ENCODE measurements at regions not wholly inside any gene's neighbourhood (a gene's known extent, or its start where the extent isn't known, plus 50 kb on each side); places are given as distances from the start of the nearest gene placed in this dataset.

DNA sequence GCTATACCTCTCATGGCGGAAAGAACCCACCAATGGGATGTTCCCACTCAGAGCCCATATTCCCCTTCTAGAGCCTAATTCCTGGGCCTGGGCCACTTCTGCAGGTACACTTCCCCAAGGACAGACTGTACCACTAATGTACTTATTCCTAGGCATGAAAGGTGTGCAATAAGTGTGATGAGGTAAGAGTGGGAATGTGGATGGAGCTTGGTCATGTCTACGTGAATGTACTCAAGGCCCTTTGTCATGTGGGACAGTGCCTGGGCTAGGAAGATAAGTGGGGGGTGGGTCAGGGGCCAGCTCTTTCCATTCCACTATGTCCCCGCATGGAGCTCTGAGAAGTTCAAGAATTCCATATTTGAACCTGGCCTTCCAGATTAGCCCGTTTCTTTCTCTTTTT is 63.4 kb upstream of the FUT8 start:
- H2AK5ac ChIP-seq (ENCODE audit: low read length): no peak overlapping the region
- H3K4me3 ChIP-seq (ENCODE audit: low read length): no peak overlapping the region
- no peaks in the 10 kb centered on the region for H3K79me1 ChIP-seq (ENCODE audit: low read length)
- no peaks in the 10 kb centered on the region for H3K79me2 ChIP-seq (ENCODE audit: control insufficient read depth, insufficient read depth, low read length)
- no peak overlapping the region for H4K5ac ChIP-seq (ENCODE audit: low read length)
- WGBS (ENCODE audit: extremely low coverage, insufficient coverage, low lambda C conversion rate): no CpG with 5 or more reads among the region's 4 CpGs
- H3K4me2 ChIP-seq (ENCODE audit: low read length): no peak overlapping the region
- H3K27me3 ChIP-seq (ENCODE audit: insufficient read depth, low read length, poor library complexity): no peaks in the 10 kb centered on the region
- H3K56ac ChIP-seq (ENCODE audit: low read length): no peak overlapping the region
- no peaks in the 10 kb centered on the region for H3K4me1 ChIP-seq (ENCODE audit: control insufficient read depth, low read depth, low read length)
- no peak overlapping the region for H4K8ac ChIP-seq (ENCODE audit: low read depth, low read length)
- no peak for DNase-seq
- no peak overlapping the region for H3K9ac ChIP-seq (ENCODE audit: low read length)
- no peak overlapping the region for H3K27ac ChIP-seq (ENCODE audit: low read depth, low read length)
- no peaks in the 10 kb centered on the region for H3K36me3 ChIP-seq (ENCODE audit: control insufficient read depth, insufficient read depth, low read length)
- H3K4ac ChIP-seq (ENCODE audit: low read depth, low read length): no peak overlapping the region
- H2BK5ac ChIP-seq (ENCODE audit: low read length): no peak overlapping the region
- H2BK120ac ChIP-seq (ENCODE audit: low read depth, low read length): no peak overlapping the region
- no peak overlapping the region for H3K23ac ChIP-seq (ENCODE audit: low read length)
- H3K18ac ChIP-seq (ENCODE audit: low read length): no peak overlapping the region
- H2BK15ac ChIP-seq (replicated peaks; ENCODE audit: low read depth): no peak overlapping the region

DNA sequence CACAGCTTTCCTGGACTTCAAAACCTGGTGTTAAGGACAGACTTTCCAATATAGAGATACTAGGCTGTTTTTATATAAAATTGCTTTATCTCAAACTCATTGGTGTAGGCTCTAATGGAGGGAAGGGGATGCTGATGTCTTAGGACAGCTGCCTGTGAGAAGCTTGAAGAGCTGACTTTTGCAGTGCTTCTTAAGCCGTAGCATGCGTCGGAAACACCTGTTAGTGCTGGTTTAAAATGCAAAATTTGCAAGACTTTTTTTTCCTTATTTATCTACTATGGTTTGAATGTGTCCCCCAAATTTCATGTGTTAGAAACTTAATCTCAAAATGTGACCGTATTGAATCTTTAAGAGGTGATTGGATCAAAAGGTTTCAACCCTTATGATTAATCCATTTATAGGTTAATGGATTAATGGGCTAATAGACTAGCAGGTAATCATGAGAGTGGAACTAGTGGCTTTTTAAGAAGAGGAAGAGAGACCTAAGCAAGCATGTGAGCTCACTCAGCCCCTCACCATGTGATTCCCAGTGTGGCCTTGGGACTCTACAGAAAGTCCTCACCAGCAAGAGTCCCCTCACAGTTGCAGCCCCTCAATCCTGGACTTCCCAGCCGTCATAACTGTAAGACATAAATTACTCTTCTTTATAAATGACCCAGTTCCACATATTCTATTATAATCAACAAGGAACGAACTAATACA is 60.9 kb upstream of the FUT8 start:
- Histone ChIP-seq H3K36me3 (ENCODE audit: control insufficient read depth, insufficient read depth, low read length) (no peaks in the 10 kb centered on the region), H3K79me2 (ENCODE audit: control insufficient read depth, insufficient read depth, low read length) (no peaks in the 10 kb centered on the region), H4K5ac (ENCODE audit: low read length) (no peak overlapping the region), H3K18ac (ENCODE audit: low read length) (no peak overlapping the region), H3K23ac (ENCODE audit: low read length) (no peak overlapping the region), H2BK5ac (ENCODE audit: low read length) (no peak overlapping the region), H4K8ac (ENCODE audit: low read depth, low read length) (no peak overlapping the region), H3K27me3 (ENCODE audit: insufficient read depth, low read length, poor library complexity) (no peaks in the 10 kb centered on the region), H3K4me2 (ENCODE audit: low read length) (no peak overlapping the region), H3K4ac (ENCODE audit: low read depth, low read length) (no peak overlapping the region), H3K79me1 (ENCODE audit: low read length) (no peaks in the 10 kb centered on the region), H2BK120ac (ENCODE audit: low read depth, low read length) (no peak overlapping the region), H3K4me3 (ENCODE audit: low read length) (no peak overlapping the region), H3K27ac (ENCODE audit: low read depth, low read length) (no peak overlapping the region), H2BK15ac (replicated peaks; ENCODE audit: low read depth) (no peak overlapping the region), H3K56ac (ENCODE audit: low read length) (no peak overlapping the region), H3K9ac (ENCODE audit: low read length) (no peak overlapping the region), H2AK5ac (ENCODE audit: low read length) (no peak overlapping the region), H3K4me1 (ENCODE audit: control insufficient read depth, low read depth, low read length) (no peaks in the 10 kb centered on the region)
- WGBS (ENCODE audit: extremely low coverage, insufficient coverage, low lambda C conversion rate): 100% methylated on average over 1 of the region's 6 CpGs
- DNase-seq: no peak

DNA sequence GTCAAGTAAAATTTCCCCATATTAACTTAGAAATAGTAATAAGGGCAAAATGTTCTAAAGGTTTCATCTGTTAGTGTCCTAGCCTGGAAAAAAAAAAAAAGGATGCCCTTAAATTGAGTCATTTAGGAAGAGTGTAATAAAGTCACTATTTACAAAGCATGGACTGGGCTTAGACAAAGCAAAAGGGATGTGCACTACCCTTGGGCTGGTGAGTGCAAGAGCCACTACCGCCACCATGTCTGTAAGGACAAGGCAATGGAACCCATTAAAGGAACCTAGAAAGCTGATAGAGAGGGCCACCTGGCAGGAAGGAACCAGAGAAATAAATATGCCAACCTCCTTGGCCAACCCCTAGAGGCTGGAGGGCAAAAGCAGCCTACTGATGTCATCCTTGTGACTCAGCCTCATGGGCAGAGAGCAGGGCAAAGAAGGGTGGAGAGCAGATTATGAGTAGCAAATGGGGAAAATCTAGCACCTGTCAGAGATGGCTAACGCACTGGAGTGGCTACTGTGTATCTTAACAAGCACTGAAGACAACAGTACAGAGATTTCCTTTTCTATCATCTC is 59.5 kb upstream of the FUT8 start:
- H3K27me3 ChIP-seq (ENCODE audit: insufficient read depth, low read length, poor library complexity): no peaks in the 10 kb centered on the region
- H4K8ac ChIP-seq (ENCODE audit: low read depth, low read length): no peak overlapping the region
- H3K27ac ChIP-seq (ENCODE audit: low read depth, low read length): no peak overlapping the region
- H3K4me1 ChIP-seq (ENCODE audit: control insufficient read depth, low read depth, low read length): no peaks in the 10 kb centered on the region
- no peak overlapping the region for H2BK15ac ChIP-seq (replicated peaks; ENCODE audit: low read depth)
- no peak overlapping the region for H2AK5ac ChIP-seq (ENCODE audit: low read length)
- no peaks in the 10 kb centered on the region for H3K79me1 ChIP-seq (ENCODE audit: low read length)
- no peak overlapping the region for H2BK5ac ChIP-seq (ENCODE audit: low read length)
- no peaks in the 10 kb centered on the region for H3K79me2 ChIP-seq (ENCODE audit: control insufficient read depth, insufficient read depth, low read length)
- no peak overlapping the region for H4K5ac ChIP-seq (ENCODE audit: low read length)
- no peaks in the 10 kb centered on the region for H3K36me3 ChIP-seq (ENCODE audit: control insufficient read depth, insufficient read depth, low read length)
- H3K23ac ChIP-seq (ENCODE audit: low read length): no peak overlapping the region
- no peak overlapping the region for H3K4me3 ChIP-seq (ENCODE audit: low read length)
- no peak overlapping the region for H3K4me2 ChIP-seq (ENCODE audit: low read length)
- no peak overlapping the region for H2BK120ac ChIP-seq (ENCODE audit: low read depth, low read length)
- no peak overlapping the region for H3K9ac ChIP-seq (ENCODE audit: low read length)
- no peak overlapping the region for H3K4ac ChIP-seq (ENCODE audit: low read depth, low read length)
- DNase-seq: no peak
- H3K18ac ChIP-seq (ENCODE audit: low read length): no peak overlapping the region
- no peak overlapping the region for H3K56ac ChIP-seq (ENCODE audit: low read length)
- WGBS (ENCODE audit: extremely low coverage, insufficient coverage, low lambda C conversion rate): no CpG with 5 or more reads among the region's 2 CpGs

DNA sequence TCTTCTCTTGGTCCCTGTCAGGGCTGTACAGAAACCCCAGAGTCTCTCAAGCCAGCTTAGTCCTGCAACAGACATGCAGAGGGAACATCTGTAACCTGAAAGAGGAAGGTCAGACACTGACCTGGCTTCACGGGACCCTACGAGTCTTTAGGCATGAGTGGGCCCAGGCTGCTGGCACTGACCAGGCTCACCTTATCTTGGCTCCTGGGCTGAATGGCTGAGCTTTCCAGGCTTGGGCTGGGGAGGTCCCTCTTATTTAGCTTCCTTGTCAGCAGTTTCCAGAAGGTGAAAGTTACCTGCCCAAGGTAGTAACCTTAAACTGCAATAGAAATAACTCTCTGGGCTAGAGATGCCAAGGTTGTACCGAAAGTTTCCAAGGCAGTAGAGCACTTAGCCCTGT is 58.4 kb upstream of the FUT8 start:
- no peaks in the 10 kb centered on the region for H3K79me1 ChIP-seq (ENCODE audit: low read length)
- H3K18ac ChIP-seq (ENCODE audit: low read length): no peak overlapping the region
- DNase-seq: no peak
- no peak overlapping the region for H3K27ac ChIP-seq (ENCODE audit: low read depth, low read length)
- H3K9ac ChIP-seq (ENCODE audit: low read length): no peak overlapping the region
- H3K4me3 ChIP-seq (ENCODE audit: low read length): no peak overlapping the region
- no peak overlapping the region for H3K23ac ChIP-seq (ENCODE audit: low read length)
- H3K56ac ChIP-seq (ENCODE audit: low read length): no peak overlapping the region
- no peaks in the 10 kb centered on the region for H3K79me2 ChIP-seq (ENCODE audit: control insufficient read depth, insufficient read depth, low read length)
- no peak overlapping the region for H2BK15ac ChIP-seq (replicated peaks; ENCODE audit: low read depth)
- no peak overlapping the region for H4K8ac ChIP-seq (ENCODE audit: low read depth, low read length)
- WGBS (ENCODE audit: extremely low coverage, insufficient coverage, low lambda C conversion rate): no CpG with 5 or more reads among the region's 3 CpGs
- H3K4me2 ChIP-seq (ENCODE audit: low read length): no peak overlapping the region
- H2BK120ac ChIP-seq (ENCODE audit: low read depth, low read length): no peak overlapping the region
- no peak overlapping the region for H2BK5ac ChIP-seq (ENCODE audit: low read length)
- H3K36me3 ChIP-seq (ENCODE audit: control insufficient read depth, insufficient read depth, low read length): no peaks in the 10 kb centered on the region
- H3K4me1 ChIP-seq (ENCODE audit: control insufficient read depth, low read depth, low read length): no peaks in the 10 kb centered on the region
- no peak overlapping the region for H4K5ac ChIP-seq (ENCODE audit: low read length)
- H2AK5ac ChIP-seq (ENCODE audit: low read length): no peak overlapping the region
- no peaks in the 10 kb centered on the region for H3K27me3 ChIP-seq (ENCODE audit: insufficient read depth, low read length, poor library complexity)
- H3K4ac ChIP-seq (ENCODE audit: low read depth, low read length): no peak overlapping the region

DNA sequence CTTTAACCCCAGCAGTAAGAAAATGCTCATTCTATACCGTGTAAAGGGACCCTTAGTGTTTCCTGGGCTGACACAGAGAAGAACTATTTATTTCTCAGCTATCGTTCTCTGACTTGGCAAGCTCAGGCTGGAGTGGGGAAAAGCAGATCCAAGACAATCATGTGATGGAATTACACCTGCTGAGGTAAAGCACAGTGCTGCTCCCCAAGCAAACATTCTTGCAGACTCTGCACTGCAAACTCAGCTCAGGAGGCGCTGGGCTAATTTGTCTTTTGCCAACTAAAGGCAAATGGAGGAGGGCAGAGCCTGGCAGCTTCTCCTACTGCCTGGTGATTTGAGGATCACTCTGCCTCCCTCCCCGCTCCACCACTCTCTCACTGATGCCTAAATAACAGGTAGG is 57.8 kb upstream of the FUT8 start:
- Histone ChIP-seq H3K56ac (ENCODE audit: low read length) (no peak overlapping the region), H3K4me2 (ENCODE audit: low read length) (no peak overlapping the region), H3K23ac (ENCODE audit: low read length) (no peak overlapping the region), H2BK120ac (ENCODE audit: low read depth, low read length) (no peak overlapping the region), H2BK15ac (replicated peaks; ENCODE audit: low read depth) (no peak overlapping the region), H2BK5ac (ENCODE audit: low read length) (no peak overlapping the region), H4K5ac (ENCODE audit: low read length) (no peak overlapping the region), H3K18ac (ENCODE audit: low read length) (no peak overlapping the region), H3K27ac (ENCODE audit: low read depth, low read length) (no peak overlapping the region), H3K4me3 (ENCODE audit: low read length) (no peak overlapping the region), H2AK5ac (ENCODE audit: low read length) (no peak overlapping the region), H3K36me3 (ENCODE audit: control insufficient read depth, insufficient read depth, low read length) (no peaks in the 10 kb centered on the region), H3K79me2 (ENCODE audit: control insufficient read depth, insufficient read depth, low read length) (no peaks in the 10 kb centered on the region), H3K4me1 (ENCODE audit: control insufficient read depth, low read depth, low read length) (no peaks in the 10 kb centered on the region), H3K79me1 (ENCODE audit: low read length) (no peaks in the 10 kb centered on the region), H3K27me3 (ENCODE audit: insufficient read depth, low read length, poor library complexity) (no peaks in the 10 kb centered on the region), H3K9ac (ENCODE audit: low read length) (no peak overlapping the region), H4K8ac (ENCODE audit: low read depth, low read length) (no peak overlapping the region), H3K4ac (ENCODE audit: low read depth, low read length) (no peak overlapping the region)
- no peak for DNase-seq
- WGBS (ENCODE audit: extremely low coverage, insufficient coverage, low lambda C conversion rate): no CpG with 5 or more reads among the region's 4 CpGs

DNA sequence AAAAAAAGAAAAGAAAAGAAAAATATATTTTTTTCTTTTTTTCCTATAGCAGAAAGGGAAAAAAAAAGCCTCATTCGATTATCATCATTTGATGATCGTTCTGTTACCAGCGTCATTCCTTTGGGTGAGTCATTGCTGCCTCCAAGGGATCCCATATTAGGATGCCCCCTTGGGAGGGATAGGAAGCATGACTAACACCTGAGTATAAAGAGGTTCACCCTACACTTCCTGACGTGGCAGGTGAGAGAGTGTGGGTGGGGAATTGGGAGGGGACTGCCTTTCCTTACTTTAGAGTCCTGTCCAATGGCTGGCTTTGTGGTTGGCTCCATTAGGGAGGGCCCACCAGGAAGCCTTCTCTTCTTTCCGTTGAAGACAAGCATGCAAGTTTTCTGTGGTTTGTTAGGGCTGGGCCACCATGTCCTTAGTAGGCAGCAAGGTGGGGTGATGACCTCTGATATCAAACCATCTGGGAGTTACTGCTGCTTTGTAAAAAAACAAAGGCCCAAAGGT is 56.1 kb upstream of the FUT8 start:
- H3K79me1 ChIP-seq (ENCODE audit: low read length): no peaks in the 10 kb centered on the region
- no peak overlapping the region for H4K5ac ChIP-seq (ENCODE audit: low read length)
- no peak overlapping the region for H4K8ac ChIP-seq (ENCODE audit: low read depth, low read length)
- H3K27ac ChIP-seq (ENCODE audit: low read depth, low read length): no peak overlapping the region
- H2BK5ac ChIP-seq (ENCODE audit: low read length): no peak overlapping the region
- no peak overlapping the region for H3K4me2 ChIP-seq (ENCODE audit: low read length)
- H3K4ac ChIP-seq (ENCODE audit: low read depth, low read length): no peak overlapping the region
- H3K27me3 ChIP-seq (ENCODE audit: insufficient read depth, low read length, poor library complexity): no peaks in the 10 kb centered on the region
- no CpG with 5 or more reads among the region's 5 CpGs for WGBS (ENCODE audit: extremely low coverage, insufficient coverage, low lambda C conversion rate)
- H2BK15ac ChIP-seq (replicated peaks; ENCODE audit: low read depth): no peak overlapping the region
- no peak overlapping the region for H3K9ac ChIP-seq (ENCODE audit: low read length)
- no peaks in the 10 kb centered on the region for H3K4me1 ChIP-seq (ENCODE audit: control insufficient read depth, low read depth, low read length)
- H3K36me3 ChIP-seq (ENCODE audit: control insufficient read depth, insufficient read depth, low read length): no peaks in the 10 kb centered on the region
- H2BK120ac ChIP-seq (ENCODE audit: low read depth, low read length): no peak overlapping the region
- no peak overlapping the region for H3K23ac ChIP-seq (ENCODE audit: low read length)
- H3K4me3 ChIP-seq (ENCODE audit: low read length): no peak overlapping the region
- no peaks in the 10 kb centered on the region for H3K79me2 ChIP-seq (ENCODE audit: control insufficient read depth, insufficient read depth, low read length)
- H3K56ac ChIP-seq (ENCODE audit: low read length): no peak overlapping the region
- DNase-seq: peak; percentile 87
- no peak overlapping the region for H2AK5ac ChIP-seq (ENCODE audit: low read length)
- no peak overlapping the region for H3K18ac ChIP-seq (ENCODE audit: low read length)

Data from mesendoderm (in vitro differentiated cells).